ENCODE measurements at regions not wholly inside any gene's neighbourhood (a gene's known extent, or its start where the extent isn't known, plus 50 kb on each side); places are given as distances from the start of the nearest gene placed in this dataset.
"Not testable (repeated sequence)": the region's sequence is repeated elsewhere in the genome, so short reads cannot be mapped to it uniquely, and the experiment has no call there.

DNA sequence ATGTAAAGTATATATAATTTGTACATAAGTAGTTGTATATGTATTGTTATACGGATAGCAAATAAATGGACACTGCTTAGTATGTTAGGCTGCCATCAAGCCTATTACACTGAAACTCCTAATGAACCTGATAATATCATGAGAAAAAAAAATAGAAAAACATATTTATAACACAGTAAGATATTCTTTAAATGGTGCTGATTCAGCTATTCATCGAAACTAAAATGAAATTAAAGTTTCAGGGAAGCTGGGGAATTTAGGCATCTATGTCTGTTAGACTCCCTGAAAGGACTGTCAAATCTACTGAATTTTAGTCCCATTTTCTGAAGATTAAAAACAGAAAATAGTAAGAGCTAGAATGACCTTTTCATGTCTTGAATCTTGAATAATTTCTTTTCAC is 647.1 kb upstream of the PABPC4L start:
- FAIRE-seq = no peak

DNA sequence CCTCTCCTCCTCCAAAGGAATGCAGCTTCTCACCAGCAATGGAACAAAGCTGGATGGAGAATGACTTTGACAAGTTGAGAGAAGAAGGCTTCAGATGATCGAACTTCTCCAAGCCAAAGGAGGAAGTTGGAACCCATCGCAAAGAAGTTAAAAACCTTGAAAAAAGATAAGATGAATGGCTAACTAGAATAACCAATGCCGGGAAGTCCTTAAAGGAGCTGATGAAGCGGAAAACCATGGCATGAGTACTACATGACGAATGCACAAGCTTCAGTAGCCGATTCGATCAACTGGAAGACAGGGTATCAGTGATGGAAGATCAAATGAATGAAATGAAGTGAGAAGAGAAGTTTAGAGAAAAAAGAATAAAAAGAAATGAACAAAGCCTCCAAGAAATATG is 629.2 kb upstream of the PABPC4L start:
- not testable (repeated sequence) for FAIRE-seq

DNA sequence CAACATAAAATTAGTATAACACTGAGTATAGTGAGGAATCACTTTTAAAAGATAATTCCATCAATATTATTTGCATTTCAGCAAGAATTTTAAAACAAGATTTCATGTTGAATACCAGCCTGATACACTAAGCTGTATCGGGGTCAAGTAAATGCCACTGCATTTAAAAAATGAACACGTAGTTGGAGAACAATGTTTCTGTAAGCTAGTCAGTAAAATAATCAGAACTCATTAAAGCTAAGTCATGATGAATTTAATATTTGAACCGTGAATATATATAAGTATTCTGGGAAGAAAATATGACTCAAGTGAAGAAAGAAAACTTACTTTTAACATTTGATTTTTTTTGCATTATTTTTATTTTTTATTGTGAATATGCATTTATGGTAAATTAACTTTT is 611.0 kb upstream of the PABPC4L start:
- FAIRE-seq = no peak

DNA sequence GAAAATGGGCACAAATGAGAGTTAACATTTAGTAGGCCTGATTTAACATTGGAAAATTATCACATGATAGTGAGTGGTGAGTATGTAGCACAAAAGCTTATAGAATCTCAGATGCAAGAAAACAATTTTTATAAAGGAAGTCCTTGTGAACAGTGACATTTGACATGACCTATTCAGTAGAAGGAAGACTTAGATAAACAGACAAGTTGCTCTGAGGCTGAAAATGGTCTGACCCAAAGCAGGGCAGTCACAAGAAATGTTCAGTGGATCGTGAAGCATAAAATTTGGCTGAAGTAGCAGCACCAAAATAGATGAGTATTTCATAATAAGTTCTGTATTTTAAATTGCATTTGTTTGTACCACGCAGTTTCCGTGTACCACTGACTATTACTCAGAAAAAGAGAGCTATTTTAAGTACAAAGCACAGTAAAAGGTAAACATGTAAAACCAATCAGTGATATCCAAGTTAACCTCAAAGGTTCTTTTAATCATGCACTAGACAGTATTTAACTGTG is 605.7 kb upstream of the PABPC4L start:
- FAIRE-seq = no peak

DNA sequence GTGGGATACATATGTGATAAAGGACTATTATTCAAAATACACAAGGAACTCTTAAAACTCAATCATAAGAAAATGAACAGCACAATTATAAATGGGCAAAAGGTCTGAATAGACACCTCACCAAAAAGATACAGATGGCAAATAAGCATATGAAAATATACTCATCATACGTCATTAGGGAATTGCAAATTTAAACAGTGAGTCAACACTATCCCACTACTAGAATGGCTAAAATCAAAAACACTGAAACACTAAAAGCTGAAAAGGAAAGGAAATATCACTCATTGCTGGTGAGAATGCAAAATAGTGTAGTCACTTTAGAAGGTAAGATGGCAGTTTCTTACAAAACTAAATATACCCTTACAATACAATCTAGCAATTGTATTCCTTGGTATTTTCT is 597.0 kb upstream of the PABPC4L start:
- FAIRE-seq = no peak

DNA sequence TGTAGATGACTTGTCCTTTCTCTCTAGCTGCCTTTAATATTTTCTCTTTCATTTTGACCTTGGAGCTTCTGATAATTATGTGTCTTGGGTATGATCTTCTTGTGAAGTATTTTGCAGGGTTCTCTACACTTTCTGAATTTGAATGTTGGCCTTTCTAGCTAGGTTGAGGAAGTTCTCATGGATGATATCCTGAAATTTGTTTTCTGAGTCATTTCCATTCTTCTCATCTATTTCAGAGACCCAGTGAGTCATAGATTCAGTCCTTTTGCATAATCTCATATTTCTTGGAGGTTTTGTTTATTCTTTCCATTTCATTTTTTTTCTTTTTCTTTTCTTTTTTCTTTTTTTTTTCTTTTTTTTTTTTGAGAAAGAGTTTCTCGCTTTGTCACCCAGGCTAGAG is 585.7 kb upstream of the PABPC4L start:
- no peak for FAIRE-seq

DNA sequence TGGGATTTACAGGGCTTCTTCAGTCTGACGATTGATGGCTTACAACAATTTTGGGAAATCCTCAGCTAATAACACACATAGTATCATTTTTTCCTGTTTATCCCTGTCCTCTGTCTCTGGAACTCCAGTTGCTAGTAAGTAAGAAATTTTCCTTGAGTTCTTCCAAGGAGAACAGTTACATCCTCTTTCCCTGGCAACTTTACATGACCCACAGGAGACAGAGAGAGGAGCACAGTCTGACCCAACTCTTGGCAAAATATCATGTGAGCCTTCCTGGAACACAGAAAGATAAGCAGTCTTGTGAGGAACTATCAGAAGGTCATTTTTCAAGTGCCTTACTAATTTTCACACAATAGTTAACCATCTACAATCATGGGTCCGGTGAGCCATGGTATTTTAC is 578.7 kb upstream of the PABPC4L start:
- FAIRE-seq = no peak

DNA sequence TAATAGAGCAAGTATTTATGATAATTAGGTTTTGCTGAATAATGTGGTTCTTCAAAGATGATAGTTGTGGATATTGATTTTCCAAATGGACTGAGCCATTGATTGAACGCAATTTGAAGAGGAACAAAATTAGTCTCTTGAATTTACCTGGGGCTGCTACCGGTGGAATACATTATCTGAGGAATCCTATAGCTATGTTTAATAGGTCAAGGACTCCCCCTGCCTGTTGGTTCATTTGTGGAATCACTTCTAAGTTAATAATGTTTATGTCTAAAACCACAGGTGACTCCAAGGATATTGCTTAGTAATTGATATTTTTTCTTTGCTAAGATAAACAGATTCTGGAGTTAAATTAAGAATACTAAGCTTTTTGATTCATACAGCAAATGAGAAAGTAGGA is 576.0 kb upstream of the PABPC4L start:
- FAIRE-seq = no peak

DNA sequence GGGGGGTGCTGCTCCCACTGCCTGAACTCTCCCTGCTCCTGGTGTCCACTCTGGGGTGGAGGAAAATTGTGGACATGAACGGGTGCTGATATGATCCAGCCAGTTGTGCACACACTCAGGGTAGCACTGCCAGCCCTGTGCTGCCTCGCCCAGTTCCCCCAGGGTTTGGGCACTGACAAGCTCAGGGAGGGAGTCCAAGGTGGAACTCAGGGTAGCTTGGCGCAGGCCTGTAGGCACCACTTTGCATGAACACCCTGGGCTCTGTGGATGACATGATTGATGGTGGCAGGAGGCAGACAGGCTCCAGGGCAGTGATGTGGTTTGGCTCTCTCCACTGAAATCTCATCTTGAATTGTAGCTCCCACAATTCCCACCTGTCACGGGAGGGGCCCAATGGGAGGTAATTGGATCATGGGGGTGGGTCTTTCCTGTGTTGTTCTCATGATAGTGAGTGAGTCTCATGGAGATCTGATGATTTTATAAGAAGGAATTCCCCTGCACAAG is 572.0 kb upstream of the PABPC4L start:
- no peak for FAIRE-seq

DNA sequence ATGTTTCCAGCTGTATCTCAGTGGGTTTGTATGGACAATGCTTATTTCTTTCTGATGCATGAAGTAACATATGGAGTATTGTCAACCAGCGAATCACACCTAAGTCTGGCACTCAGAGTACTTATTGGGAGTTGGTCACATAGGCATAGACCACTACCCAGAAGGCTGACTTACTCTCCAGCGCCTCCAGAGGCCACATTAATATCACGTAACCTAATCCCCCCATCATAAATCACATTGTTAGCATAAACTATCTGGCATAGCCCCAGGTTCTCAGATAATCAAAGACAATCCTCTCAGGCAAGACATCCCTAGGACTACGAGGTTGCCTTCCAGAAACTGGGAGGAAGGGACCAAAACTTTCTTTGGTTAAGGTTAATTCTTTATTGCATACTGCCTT is 560.5 kb upstream of the PABPC4L start:
- no peak for FAIRE-seq

DNA sequence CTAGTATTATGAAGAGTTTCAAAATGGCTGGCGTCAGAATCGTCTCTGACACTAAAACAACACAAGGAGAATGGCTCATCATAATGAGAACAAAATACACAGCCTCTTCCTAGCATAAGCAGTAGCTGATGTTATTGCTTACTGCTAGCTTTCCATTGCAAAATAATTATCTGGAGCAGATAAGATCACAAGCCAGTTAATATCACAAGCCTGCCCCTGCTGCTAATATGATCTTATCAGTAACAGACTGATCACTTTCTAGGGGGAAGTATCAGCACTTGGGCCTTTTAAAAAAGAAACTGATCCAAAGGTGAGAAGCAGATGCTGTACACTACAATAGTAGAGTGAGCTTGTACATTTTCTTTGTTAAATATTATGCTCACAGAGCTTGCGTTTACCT is 554.8 kb upstream of the PABPC4L start:
- no peak for FAIRE-seq

DNA sequence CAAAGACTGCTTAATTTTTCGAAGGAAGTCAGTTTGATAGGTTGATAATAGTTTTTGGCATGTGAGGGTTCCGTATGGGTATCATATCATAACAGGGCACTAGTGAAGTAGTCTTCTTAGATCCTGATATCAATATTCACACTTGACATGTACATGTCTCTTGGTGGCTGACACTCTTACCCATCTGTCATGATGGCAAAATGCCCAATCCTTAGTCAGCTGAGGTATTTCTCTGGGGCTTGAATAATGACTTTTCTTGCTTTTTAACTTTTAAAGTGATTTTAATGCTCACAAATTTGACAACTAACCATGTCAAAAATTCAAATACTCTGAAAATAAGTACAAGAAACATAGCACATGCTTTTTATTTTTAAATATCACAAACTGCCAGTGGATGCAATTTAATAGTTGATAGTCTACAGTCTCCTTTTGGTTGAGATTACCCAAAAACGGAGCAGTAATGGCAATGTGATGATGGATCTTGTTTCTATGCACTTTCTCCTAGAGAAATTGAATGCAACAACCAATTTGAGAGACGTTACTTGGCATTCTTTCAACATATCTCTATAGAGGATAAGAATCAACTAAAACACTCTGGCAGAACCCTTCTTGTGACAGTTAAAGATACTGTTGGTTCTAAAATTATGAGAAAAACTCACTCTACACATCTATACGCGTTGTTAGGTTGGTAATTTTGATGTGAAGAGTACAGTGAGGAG is 552.9 kb upstream of the PABPC4L start:
- no peak for FAIRE-seq

DNA sequence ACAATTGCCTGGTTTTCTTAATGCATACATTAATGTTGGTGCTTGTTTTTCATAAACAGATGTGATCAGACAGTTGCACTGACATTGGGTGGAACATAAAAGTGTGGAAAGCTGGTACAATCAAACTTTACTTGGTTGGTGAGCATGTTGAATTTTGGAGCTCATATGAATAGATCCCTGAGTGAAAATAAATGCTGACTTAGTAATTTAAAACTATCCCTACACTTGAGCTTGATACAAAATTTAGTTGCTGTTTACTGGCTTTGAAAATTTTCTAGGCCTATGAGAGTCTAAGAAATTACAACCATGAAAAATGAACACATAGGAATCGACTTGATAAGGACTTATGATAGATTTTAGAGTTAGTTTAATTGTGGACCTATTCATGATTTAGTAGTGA is 551.8 kb upstream of the PABPC4L start:
- no peak for FAIRE-seq

DNA sequence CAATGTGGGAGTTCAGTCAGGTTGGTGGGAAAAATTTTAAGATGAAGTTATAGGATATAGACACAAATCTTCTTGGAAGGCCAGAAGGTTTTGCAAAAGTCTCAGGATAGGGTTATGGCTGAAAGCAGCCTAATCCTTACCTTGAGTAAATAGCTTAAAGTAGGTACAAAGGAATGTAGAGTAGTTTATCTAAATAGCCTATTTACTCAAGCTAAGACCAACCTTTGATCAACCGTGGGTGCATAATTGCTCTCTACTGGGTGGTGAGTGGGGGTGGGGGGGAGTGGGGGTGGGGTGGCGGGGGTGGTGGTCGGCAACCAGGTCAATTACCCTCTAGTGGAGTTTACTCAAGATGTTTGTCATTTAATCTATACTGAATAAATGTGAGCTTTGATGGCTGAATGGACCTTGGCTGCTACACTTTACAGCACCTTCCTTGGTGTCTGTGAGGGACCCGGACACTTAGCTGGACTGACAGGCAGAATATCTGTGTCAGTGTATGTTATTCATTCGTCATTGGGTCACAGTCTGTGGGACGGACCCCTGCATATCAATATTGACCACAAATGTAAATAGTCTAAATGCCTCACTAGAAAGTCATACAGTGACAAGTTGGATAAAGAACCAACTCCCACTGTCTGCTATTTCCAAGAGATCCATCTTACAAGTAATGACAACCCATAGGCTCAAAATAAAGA is 545.7 kb upstream of the PABPC4L start:
- no peak for FAIRE-seq

DNA sequence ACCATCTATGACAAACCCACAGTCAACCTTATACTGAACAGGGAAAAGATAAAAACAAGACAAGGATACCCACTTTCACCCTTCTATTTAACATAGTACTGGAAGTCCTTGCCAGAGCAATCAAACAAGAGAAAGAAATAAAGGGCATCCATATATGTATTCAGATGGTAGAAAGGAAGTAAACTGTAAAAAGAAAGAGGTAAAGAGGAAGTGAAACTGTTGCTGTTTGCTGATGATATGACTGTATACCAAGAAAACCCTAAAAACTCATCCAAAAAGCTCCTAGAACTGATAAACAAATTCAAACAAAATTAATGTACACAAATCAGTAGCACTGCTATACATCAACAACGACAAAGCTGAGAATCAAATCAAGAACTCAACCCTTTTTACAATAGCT is 538.7 kb upstream of the PABPC4L start:
- FAIRE-seq = no peak

DNA sequence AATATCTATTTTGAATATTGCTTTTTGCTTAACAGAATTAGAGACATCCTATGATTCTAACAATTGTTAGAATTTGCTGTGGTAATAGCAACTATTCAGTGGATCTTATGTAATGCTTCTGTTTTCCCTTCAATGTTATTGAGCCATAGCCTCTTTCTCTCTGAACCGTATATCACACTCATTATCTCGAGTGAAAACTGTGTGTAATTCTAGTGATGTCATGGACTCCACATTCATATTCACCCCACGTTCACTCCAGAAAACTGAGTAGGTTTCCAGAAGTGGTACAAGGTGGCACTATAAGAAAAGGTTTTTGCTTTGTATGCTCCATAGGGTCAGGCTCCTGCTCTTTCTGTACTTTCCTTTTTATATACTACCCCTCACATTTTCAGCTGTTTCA is 534.3 kb upstream of the PABPC4L start:
- FAIRE-seq = no peak

DNA sequence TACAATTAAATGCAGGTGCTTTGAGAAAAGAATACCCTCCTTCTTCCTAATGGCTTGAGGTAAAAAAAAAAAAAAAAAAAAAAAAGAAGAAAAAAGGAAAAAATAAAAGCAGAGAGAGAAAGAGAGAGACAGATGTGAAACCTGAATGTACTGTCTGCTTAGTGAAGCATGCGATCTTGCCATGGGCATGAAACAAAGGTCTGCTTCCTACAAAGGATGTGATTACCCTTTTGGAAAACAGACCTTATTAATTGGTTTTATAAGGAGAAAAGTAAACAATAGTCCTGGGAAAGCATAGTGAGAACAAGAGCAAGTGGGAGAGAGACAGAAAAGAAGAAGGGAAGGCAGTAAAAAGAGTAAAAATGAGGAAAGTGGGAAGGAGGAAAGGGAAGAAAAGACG is 526.1 kb upstream of the PABPC4L start:
- FAIRE-seq = no peak

DNA sequence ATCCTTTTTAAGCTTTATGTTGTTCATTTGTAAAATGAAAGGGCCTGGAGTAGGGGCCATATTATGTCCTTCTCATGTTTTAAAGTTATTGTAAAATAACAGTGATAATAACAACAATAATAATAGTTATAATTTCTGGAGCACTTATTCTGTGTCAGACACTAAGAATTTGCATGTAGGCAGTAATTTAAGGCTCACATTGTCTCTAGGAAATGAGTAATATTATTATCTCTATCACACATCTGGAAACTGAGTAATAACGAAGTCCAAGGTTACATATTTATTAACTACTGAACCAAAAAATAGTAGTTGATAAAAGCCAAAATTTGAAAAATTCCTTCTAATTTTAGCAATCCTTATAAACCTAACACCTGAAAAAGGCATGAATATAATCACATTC is 520.7 kb upstream of the PABPC4L start:
- no peak for FAIRE-seq

DNA sequence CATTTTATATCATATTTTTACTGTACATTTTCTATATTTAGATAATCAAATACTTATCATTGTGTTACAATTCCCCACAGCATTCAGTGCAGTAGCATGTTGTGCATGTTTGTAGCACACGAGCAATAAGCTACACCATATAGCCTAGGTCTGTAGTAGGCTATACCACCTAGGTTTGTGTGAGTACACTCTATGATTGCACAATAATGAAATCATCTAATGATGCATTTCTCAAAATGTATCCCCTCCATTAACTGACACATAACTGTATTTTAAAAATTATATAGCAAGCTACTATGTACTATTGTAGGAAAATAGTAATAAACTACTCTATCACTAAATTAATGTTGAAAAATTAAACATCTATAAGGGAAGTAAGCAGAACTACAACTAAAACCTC is 518.4 kb upstream of the PABPC4L start:
- FAIRE-seq = no peak

DNA sequence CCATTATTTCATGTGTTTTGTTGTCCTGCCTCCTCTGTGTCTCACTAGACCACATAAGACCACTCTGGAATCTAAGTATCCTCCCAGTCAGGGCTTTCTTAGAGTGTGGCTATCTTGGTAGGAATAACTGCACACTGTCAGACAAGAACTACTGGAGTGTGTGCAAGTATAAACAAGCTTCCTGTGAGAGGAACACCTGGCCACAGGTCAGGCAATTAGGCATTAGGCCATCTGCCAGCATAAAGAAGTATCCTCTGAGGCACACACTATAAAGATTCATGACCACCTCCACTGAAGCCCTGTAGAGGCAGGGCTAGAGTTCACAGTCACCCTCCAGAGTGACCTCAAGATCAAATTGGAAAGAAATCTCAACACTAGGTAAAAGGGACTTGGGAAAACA is 507.0 kb upstream of the PABPC4L start:
- FAIRE-seq = no peak

DNA sequence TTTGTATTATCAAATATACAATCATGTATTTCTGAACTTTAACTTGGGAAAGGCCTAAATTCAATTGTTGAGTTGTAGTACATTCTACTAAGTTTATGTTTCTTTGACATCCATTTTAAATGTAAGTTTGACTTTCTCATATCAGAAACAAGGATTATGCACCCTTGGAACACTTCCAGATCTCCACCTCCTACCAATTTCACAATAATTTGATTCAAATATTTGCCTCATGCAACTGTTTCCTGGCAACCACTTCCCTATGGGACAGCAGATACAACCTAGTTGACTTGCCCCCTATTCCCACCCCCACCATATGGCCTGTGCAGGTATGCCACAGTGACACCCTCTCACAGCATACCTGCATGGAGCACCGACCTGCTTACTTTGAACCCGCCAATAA is 506.4 kb upstream of the PABPC4L start:
- no peak for FAIRE-seq

DNA sequence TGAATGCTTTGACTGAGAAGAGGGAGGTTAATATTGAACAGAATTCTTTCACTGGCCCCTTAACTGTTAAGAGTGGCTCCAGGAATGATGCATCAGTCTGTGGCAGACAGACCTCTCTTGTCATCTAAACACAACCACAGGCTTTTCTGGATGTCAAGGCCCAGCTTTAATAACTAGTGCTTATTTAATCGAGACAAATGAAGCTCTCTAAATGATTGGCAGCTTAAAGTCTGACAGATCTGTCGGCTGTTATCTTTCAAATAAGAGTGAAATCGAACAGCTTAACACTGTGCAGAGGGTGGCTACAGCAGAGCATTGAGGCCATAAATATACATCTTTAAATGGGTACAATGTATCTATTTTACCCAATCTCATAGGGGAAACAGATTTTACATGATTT is 500.8 kb upstream of the PABPC4L start:
- FAIRE-seq = no peak

DNA sequence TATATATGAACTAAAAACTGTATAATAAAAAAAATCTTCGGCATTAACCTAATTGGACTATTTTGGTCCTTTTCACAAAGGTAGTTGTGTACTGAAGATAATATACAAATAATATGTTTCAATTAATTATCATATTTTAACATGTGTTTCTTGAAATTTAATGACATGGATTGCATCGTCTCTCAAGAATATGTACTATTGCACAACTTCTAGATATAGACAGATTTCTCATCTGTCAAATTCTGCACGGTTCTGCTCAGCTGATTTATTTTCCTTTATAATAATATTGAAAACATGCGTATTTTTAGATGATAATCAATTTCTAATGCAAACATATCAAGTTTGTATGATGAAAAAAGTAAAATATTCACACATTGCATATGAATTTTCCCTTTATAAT is 498.7 kb upstream of the PABPC4L start:
- no peak for FAIRE-seq

DNA sequence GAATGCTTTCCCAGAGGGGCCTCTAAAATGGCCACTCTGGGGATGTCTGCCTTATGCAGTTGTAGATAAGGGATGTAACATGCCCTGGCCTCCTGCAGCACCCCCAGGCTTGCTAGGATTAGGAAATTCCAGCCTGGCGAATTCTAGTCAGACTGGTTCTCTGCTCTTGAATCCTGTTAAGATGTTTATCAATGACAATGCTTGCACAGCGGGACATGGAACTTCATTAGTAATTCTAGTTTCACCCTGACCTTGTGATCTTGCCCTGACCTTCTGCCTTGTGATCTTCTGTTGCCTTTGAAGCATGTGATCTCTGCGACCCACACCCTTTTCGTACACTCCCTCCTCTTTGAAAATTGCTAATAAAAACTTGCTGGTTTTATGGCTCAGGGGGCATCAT is 497.2 kb upstream of the PABPC4L start:
- not testable (repeated sequence) for FAIRE-seq

DNA sequence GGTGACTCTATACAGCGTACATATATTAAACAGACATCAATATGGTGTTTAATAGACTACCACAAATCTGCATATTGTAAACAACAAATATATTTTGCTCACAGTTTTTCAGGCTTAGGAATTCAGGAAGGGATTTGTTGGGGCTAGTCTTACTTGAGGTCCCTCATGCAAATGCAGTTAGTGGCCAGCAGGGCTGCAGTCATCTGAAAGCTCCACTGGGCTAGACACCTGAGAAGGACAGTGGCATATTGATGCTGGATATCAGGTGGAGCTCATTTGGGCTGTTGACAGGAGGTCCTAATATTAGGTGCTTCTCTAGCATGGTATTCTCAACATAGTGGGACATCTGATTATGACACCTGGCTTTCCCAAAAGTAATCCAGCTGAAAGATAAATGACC is 493.8 kb upstream of the PABPC4L start:
- no peak for FAIRE-seq
